Left lung (tissue), 4 donors: ENCODE measurements at regions not wholly inside any gene's neighbourhood (a gene's known extent, or its start where the extent isn't known, plus 50 kb on each side); places are given as distances from the start of the nearest gene placed in this dataset.

ENCODE experiments used
- ATAC-seq: fragments of 200-7000 bp; cut with Tn5 transposase; one replicate; pipeline ENCODE4 v1.9.1; 2020; ENCODE audit warnings: moderate library complexity
- DNase-seq, 4 donors: peaks; one replicate each; pipeline ENCODE4 v3.0.0-alpha.2; 2013 to 2020
- H3K27ac ChIP-seq, 2 donors: fragments of 200-600 bp; sonication (generic) in 1 of 2; one replicate each; pipeline versions ENCODE4 v1.5.0 to v1.8.0; 2020 to 2021
- H3K27me3 ChIP-seq, 2 donors: fragments of 200-600 bp; sonication (generic) in 1 of 2; one replicate each; pipeline versions ENCODE4 v1.5.0 to v1.8.0; 2020 to 2021
- H3K36me3 ChIP-seq, 2 donors: fragments of 200-600 bp; sonication (generic) in 1 of 2; one replicate each; pipeline versions ENCODE4 v1.5.0 to v1.8.0; 2020 to 2021
- H3K4me1 ChIP-seq, 2 donors: fragments of 200-600 bp; one replicate each; pipeline ENCODE4 v1.8.0; 2021
- H3K4me3 ChIP-seq, 2 donors: fragments of 200-600 bp; sonication (generic) in 1 of 2; one replicate each; pipeline versions ENCODE4 v1.5.0 to v1.8.0; 2020 to 2021; ENCODE audit warnings: mild to moderate bottlenecking in 1 of 2
- H3K9me3 ChIP-seq, 2 donors: fragments of 200-600 bp; sonication (generic) in 1 of 2; one replicate each; pipeline versions ENCODE4 v1.5.0 to v1.8.0; 2020 to 2021
- CTCF ChIP-seq, 2 donors: fragments of 200-600 bp; sonication (generic) in 1 of 2; IDR thresholded peaks; one replicate each; pipeline versions ENCODE4 v1.5.0 to v1.8.0; 2021; ENCODE audit warnings: antibody characterized with exemption in 2 of 2
- intact Hi-C, 2 donors: fragments of 100-400 bp; cut with DNase I; formaldehyde crosslinking; loops; one replicate each; pipeline versions ENCODE4 v1.11.2 to v1.14.2; 2022
- donor health status: DM: no; HTN: yes; CAD: no.
- donor health status: DM: no; HTN: no; CAD: no.

GRCh38 chr6:170164271-170164900, 126.5 kb downstream of the DLL1 start:
- H3K4me3 ChIP-seq = no peak overlapping the region
- intact Hi-C loops = no loop called here
- no peak for ATAC-seq
- DNase-seq = peak in 2 of 4 donors; percentile 19 to 51
- TF ChIP-seq CTCF (IDR thresholded peaks at IDR 0.05) = no peak
- no peak overlapping the region for H3K27ac ChIP-seq
- H3K4me1 ChIP-seq = no peaks in the 10 kb centered on the region
- no peaks in the 10 kb centered on the region for H3K36me3 ChIP-seq
- H3K9me3 ChIP-seq = no peaks in the 10 kb centered on the region
- no peaks in the 10 kb centered on the region for H3K27me3 ChIP-seq

GRCh38 chr6:170163405-170164170, 127.3 kb downstream of the DLL1 start:
- H3K27me3 ChIP-seq = no peaks in the 10 kb centered on the region
- intact Hi-C loops = no loop called here
- no peaks in the 10 kb centered on the region for H3K4me1 ChIP-seq
- no peak overlapping the region for H3K4me3 ChIP-seq
- no peak overlapping the region for H3K27ac ChIP-seq
- no peak for TF ChIP-seq CTCF (IDR thresholded peaks at IDR 0.05)
- DNase-seq (peak in 2 of 4 donors; percentile 22 to 43), ATAC-seq (no peak)
- no peaks in the 10 kb centered on the region for H3K36me3 ChIP-seq
- no peaks in the 10 kb centered on the region for H3K9me3 ChIP-seq

- no peak for TF ChIP-seq CTCF (IDR thresholded peaks at IDR 0.05)
- ATAC-seq (no peak), DNase-seq (peak in 1 of 4 donors; percentile 57)
- H3K27ac ChIP-seq = no peak overlapping the region
- H3K4me1 ChIP-seq = no peaks in the 10 kb centered on the region
- H3K4me3 ChIP-seq = no peak overlapping the region
- intact Hi-C loops = no loop called here
- no peaks in the 10 kb centered on the region for H3K27me3 ChIP-seq
- no peaks in the 10 kb centered on the region for H3K36me3 ChIP-seq
- H3K9me3 ChIP-seq = no peaks in the 10 kb centered on the region
Measured at GRCh38 chr6:170162775-170163404, 128.0 kb downstream of the DLL1 start.

- ATAC-seq = no peak
- H3K4me1 ChIP-seq = no peaks in the 10 kb centered on the region
- no peaks in the 10 kb centered on the region for H3K36me3 ChIP-seq
- H3K27ac ChIP-seq = no peak overlapping the region
- TF ChIP-seq CTCF (IDR thresholded peaks at IDR 0.05) = no peak
- no peak overlapping the region for H3K4me3 ChIP-seq
- H3K27me3 ChIP-seq = no peaks in the 10 kb centered on the region
- intact Hi-C loops = no loop called here
- peak in 2 of 4 donors; percentile 24 to 65 for DNase-seq
- H3K9me3 ChIP-seq = no peaks in the 10 kb centered on the region
Measured at GRCh38 chr6:170162011-170162774, 128.7 kb downstream of the DLL1 start.
